ENCODE measurements at regions not wholly inside any gene's neighbourhood (a gene's known extent, or its start where the extent isn't known, plus 50 kb on each side); places are given as distances from the start of the nearest gene placed in this dataset.
A peak's percentile ranks its signal among the peaks of the same experiment; 100 is the strongest.

- no peak for DNase-seq (ENCODE audit: low read depth)
Measured at GRCh38 chr16:52235186-52235585, 311.8 kb downstream of the TOX3 start.

- DNase-seq (ENCODE audit: low read depth) = no peak
Measured at GRCh38 chr16:52234626-52235025, 312.3 kb downstream of the TOX3 start.

- no peak for DNase-seq (ENCODE audit: low read depth)
Measured at GRCh38 chr16:52229471-52229870, 317.5 kb downstream of the TOX3 start.

GRCh38 chr16:52227851-52228250, 319.1 kb downstream of the TOX3 start:
- no peak for DNase-seq (ENCODE audit: low read depth)

- DNase-seq (ENCODE audit: low read depth) = no peak
Measured at GRCh38 chr16:52212841-52213240, 334.1 kb downstream of the TOX3 start.

DNA sequence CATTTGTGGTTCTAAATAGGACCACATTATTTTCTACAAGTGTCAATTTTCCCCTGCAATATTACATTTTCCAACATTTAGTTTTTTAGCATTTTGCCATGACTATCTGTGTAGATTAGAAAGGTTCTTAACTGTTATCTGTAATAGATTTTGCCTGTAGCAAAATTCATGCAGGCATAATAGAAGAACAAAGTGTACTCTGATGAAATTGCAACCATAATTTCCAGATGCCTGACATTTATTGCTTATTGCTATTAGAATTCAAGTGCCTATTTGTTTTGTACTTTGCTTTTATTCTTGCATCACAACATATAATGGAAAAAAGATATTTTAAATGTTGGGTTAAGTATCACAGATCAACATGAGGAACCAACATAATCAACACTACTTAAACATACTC, 337.7 kb downstream of the TOX3 start:
- DNase-seq (ENCODE audit: low read depth) = no peak

GRCh38 chr16:52203096-52203495, 343.8 kb downstream of the TOX3 start:
- DNase-seq (ENCODE audit: low read depth) = no peak

DNA sequence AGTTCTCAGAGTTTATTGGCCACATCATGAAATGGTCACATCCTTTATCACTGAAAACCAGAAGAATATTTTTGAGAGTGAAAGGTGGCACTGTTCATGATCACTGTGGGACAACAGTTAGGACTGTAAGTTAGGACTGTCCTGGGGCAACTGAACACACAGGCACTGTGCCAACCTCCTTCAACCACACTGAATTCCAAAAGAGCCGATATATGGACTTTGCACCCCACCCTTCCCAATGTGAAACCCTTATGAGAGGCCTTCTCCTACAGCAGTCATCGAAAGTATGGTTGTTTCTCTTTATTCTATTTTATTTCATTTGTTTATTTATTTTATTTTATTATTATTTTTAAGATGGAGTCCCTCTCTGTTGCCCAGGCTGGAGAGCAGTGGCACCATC, 353.5 kb downstream of the TOX3 start:
- no peak for DNase-seq (ENCODE audit: low read depth)

- peak; percentile 50 for DNase-seq (ENCODE audit: low read depth)
Measured at GRCh38 chr16:52191531-52192134, 355.3 kb downstream of the TOX3 start.

- DNase-seq (ENCODE audit: low read depth) = no peak
Measured at GRCh38 chr16:52184336-52184735, 362.6 kb downstream of the TOX3 start.

DNA sequence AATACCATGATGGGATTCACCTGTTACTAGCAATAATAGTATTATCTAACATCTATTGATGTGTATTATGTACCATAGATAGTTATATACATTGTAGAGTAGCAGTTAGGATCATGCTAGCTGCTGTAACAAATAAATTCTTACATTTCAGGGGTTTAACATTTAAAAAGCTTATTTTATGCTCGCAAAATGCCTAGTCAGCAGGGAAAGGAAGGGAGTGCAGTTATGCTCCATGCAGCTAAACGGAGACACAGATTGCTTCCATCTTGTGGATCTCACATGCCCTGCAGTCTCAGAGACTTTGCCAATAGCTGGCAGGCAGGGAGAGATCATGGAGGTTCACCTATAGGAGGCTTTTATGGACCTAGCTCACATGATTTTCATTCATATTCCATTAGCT, 364.1 kb downstream of the TOX3 start:
- no peak for DNase-seq (ENCODE audit: low read depth)

DNA sequence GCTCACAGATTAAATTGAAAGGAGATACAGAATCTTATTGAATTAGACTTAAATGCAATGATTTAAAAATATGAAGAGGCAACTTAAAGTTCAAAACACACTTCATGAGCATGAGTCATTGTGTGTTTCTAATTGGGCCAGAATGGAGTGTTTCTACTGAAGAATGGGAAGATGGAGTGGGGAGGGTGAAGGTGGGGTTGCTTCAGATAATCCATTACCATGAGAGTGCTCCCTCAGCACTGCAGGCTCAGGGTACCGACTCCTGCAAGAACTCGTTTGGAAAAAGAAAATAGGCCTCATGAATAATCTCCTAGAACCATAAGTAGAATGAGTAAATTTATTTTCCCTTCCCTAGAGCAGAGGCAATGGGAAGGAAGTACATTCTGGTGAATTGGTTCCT, 372.8 kb downstream of the TOX3 start:
- no peak for DNase-seq (ENCODE audit: low read depth)

GRCh38 chr16:52171481-52171880, 375.5 kb downstream of the TOX3 start:
- no peak for DNase-seq (ENCODE audit: low read depth)

GRCh38 chr16:52167328-52167727, 379.6 kb downstream of the TOX3 start:
- no peak for DNase-seq (ENCODE audit: low read depth)

DNA sequence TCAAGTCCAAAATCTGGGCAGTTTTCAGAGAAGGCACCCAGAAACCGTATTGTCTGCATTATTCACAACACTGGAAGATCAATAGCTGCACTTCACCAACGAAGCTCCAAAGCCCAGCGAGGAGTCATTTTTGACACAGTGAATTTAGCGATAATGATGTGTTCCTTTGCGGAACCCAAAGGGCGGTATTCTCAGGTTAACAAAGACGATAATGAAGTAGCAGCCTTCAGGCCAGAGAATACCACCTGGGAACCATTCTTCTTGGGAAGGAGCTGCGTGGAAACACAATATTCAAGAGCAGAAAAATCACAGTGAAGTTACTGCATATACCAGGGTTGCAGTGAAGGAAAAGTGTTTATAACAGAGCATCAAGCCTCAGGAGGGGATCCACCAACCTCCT, 381.0 kb downstream of the TOX3 start:
- DNase-seq (ENCODE audit: low read depth) = no peak

GRCh38 chr16:52149003-52149402, 397.9 kb downstream of the TOX3 start:
- DNase-seq (ENCODE audit: low read depth) = no peak

DNA sequence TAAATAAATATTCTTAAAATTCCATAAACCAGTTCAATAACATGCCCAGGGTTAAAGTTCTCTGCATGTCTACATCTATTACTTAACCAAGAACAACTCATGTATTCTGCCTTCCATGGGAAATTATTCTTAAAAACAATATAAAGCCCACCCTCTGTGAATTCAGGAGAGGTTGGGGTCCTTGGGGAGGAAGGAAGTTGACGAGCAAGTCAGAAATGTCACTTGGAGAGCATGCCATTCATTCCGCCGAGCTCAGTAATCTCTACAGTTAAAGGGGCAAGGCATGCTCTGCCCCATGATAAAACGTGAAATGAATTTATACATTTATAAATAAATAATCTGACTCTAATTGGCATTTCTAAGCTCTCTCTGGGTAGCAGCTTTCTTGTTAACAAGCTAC, 405.1 kb downstream of the TOX3 start:
- DNase-seq (ENCODE audit: low read depth) = no peak

DNA sequence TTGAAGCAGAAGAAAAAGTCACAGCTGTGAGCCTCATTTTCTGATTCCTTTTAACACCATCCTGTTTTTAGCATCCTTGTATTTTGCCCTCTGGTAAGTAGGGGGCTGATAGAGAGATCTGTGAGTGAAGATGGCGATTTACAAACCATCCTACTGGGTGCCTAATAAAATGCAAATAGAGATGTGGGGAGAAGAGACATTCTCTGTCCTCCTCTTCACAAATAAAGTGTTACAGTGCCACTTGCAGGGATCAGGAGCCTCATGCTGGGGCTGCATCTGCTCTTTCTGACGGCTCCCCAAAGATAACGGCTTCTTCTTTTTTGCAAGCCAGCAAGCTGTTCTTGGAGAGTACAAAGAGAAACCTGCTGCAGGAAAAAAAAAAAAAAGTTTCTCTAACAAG, 418.6 kb downstream of the TOX3 start:
- no peak for DNase-seq (ENCODE audit: low read depth)

- no peak for DNase-seq (ENCODE audit: low read depth)
Measured at GRCh38 chr16:52123842-52124241, 423.1 kb downstream of the TOX3 start.

DNA sequence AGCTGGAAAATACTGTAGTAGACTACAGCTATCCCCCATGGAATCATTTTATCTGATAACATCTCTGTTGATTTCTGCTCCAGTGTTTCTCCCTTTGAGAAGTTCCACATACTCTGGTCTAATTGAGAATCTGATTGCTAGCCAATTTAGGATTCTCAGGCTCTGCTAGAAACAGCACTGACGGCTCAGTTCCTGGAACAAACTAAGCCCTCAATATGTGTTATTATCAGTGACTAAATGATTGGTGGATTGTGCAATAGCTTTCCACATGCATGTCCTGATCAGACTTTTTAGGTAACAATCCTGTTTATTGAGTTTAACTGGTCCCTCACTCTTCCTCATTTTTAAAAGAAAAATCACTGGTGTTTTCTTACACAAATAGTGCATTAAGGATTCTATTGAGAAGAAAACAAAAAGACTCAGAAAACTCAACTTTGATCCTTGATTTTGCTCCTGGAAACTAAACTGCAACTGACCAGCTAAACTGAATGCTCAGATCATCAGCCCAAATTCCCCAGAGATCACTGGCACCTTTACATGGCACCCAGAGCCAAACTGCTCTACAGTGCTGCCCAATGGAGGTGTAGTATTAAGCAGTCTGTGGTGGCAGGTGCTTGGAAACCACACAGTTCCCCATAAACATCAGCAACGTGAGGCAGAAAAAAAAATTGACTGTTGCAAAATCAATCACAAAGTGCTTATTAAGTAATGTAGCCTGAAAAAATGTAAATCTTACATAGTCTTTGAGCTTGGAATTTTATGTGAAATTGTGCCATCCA, 423.7 kb downstream of the TOX3 start:
- DNase-seq (ENCODE audit: low read depth) = no peak

DNA sequence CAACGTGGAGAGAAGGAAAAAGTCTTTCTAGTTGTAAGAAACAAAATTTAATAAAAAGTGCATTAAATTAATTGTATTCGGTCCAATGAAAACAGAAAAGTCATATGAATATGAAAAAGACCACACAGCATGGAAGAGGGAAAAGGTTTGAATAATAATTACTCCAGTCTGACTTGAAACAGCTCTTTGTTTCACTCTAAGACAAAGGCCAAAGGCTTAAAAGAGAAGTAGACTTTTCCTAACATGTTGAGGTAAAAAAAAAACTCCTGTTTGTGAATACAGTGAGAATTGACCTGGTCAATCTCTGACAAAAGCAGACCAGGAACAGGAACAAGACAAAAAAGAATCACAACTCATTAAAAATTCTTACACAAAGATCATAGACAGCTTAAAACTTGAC, 429.8 kb downstream of the TOX3 start:
- no peak for DNase-seq (ENCODE audit: low read depth)

GRCh38 chr16:52114379-52114778, 432.6 kb downstream of the TOX3 start:
- DNase-seq (ENCODE audit: low read depth) = peak; percentile 15

DNA sequence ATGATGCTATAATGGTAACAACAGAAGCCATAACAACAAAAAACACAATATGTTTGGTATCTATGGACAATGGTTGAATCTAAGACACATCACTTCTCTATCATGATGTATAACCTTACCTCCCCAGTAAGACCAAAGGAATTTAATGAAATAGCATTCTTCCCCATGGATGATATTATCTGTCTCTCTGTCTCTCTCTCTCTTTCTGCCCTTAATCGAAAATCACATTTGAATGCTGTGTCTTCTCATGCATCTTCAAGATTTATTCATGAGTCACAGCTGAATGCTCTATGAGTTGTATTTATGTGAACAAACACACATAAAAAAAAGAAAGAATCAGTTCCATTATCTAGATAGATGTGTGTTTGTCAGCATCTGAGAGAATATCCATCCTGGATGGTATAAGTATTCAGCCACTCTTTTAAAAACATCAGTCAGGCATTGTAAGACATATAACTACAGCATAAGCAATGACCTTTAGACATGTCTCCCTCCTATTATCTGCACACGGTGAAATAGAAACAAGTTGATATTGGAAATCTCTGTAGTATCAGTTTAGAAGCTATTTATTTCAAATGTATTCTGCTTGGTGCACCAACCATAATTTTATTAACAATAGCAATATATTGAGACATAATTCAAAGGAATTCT, 433.3 kb downstream of the TOX3 start:
- no peak for DNase-seq (ENCODE audit: low read depth)
